ENCODE measurements at regions not wholly inside any gene's neighbourhood (a gene's known extent, or its start where the extent isn't known, plus 50 kb on each side); places are given as distances from the start of the nearest gene placed in this dataset.

- Histone ChIP-seq H3K9me1 (ENCODE audit: control insufficient read depth, extremely low read depth, insufficient read depth, low read length) (no peaks in the 10 kb centered on the region), H3K79me2 (ENCODE audit: control insufficient read depth, insufficient read depth, low read length) (no peaks in the 10 kb centered on the region), H4K20me1 (ENCODE audit: control insufficient read depth, extremely low read depth, insufficient read depth, low read length) (no peaks in the 10 kb centered on the region), H3K27ac (ENCODE audit: control insufficient read depth, insufficient read depth, low read length) (no peak overlapping the region), H2AFZ (ENCODE audit: control insufficient read depth, low read length) (no peak overlapping the region), H3K4me1 (ENCODE audit: control insufficient read depth, extremely low read depth, insufficient read depth, low read length) (no peaks in the 10 kb centered on the region), H3K4me3 (ENCODE audit: control insufficient read depth in 2 of 3, extremely low read depth in 1 of 3, insufficient read depth in 2 of 3, low read depth in 1 of 3, low read length in 3 of 3) (no peak overlapping the region), H3K36me3 (ENCODE audit: control insufficient read depth in 2 of 2, extremely low read depth in 1 of 2, insufficient read depth in 2 of 2, low read length in 2 of 2) (no peaks in the 10 kb centered on the region), H3K4me2 (ENCODE audit: control insufficient read depth, extremely low read depth, insufficient read depth, low read depth, low read length) (no peak overlapping the region), H3K27me3 (ENCODE audit: control insufficient read depth, extremely low read depth, insufficient read depth, low read length) (no peaks in the 10 kb centered on the region), H3K9ac (ENCODE audit: control insufficient read depth, extremely low read depth, insufficient read depth, low read length) (no peak overlapping the region), H3K9me3 (ENCODE audit: control insufficient read depth, low read depth, low read length) (no peaks in the 10 kb centered on the region)
- no peak for FAIRE-seq
- TF ChIP-seq EZH2 (IDR thresholded peaks at IDR 0.05; ENCODE audit: low read length) (no peak), CTCF (optimal IDR thresholded peaks at IDR 0.05 in 1 of 3, IDR thresholded peaks at IDR 0.05 in 1 of 3, conservative IDR thresholded peaks at IDR 0.05 in 1 of 3; ENCODE audit: extremely low read depth in 1 of 3, insufficient read depth in 2 of 3, low read length in 3 of 3) (no peak)
- dilution Hi-C loops (cut with MboI; ENCODE audit: extremely low pct_ligation_motif_present, low sequenced_read_pairs): no loop called here
- DNase-seq (ENCODE audit: low read depth, low spot score): no peak
Observed at GRCh38 chr20:12763406-12763805, 245.4 kb upstream of the SPTLC3 start.

- TF ChIP-seq EZH2 (IDR thresholded peaks at IDR 0.05; ENCODE audit: low read length) (no peak), CTCF (optimal IDR thresholded peaks at IDR 0.05 in 1 of 3, IDR thresholded peaks at IDR 0.05 in 1 of 3, conservative IDR thresholded peaks at IDR 0.05 in 1 of 3; ENCODE audit: extremely low read depth in 1 of 3, insufficient read depth in 2 of 3, low read length in 3 of 3) (no peak)
Observed at GRCh38 chr20:12764053-12764452, 244.7 kb upstream of the SPTLC3 start.

More at GRCh38 chr20:12764053-12764452, 244.7 kb upstream of the SPTLC3 start:
- dilution Hi-C loops (cut with MboI; ENCODE audit: extremely low pct_ligation_motif_present, low sequenced_read_pairs): no loop called here
- H3K4me3 ChIP-seq (ENCODE audit: control insufficient read depth in 2 of 3, extremely low read depth in 1 of 3, insufficient read depth in 2 of 3, low read depth in 1 of 3, low read length in 3 of 3): no peak overlapping the region
- H2AFZ ChIP-seq (ENCODE audit: control insufficient read depth, low read length): no peak overlapping the region
- DNase-seq (ENCODE audit: low read depth, low spot score) (no peak), FAIRE-seq (no peak)
- H3K79me2 ChIP-seq (ENCODE audit: control insufficient read depth, insufficient read depth, low read length): no peaks in the 10 kb centered on the region
- H3K4me1 ChIP-seq (ENCODE audit: control insufficient read depth, extremely low read depth, insufficient read depth, low read length): no peaks in the 10 kb centered on the region
- no peaks in the 10 kb centered on the region for H3K9me1 ChIP-seq (ENCODE audit: control insufficient read depth, extremely low read depth, insufficient read depth, low read length)
- H3K4me2 ChIP-seq (ENCODE audit: control insufficient read depth, extremely low read depth, insufficient read depth, low read depth, low read length): no peak overlapping the region
- no peaks in the 10 kb centered on the region for H3K9me3 ChIP-seq (ENCODE audit: control insufficient read depth, low read depth, low read length)
- H3K9ac ChIP-seq (ENCODE audit: control insufficient read depth, extremely low read depth, insufficient read depth, low read length): no peak overlapping the region
- H3K27me3 ChIP-seq (ENCODE audit: control insufficient read depth, extremely low read depth, insufficient read depth, low read length): no peaks in the 10 kb centered on the region
- H3K36me3 ChIP-seq (ENCODE audit: control insufficient read depth in 2 of 2, extremely low read depth in 1 of 2, insufficient read depth in 2 of 2, low read length in 2 of 2): no peaks in the 10 kb centered on the region
- no peaks in the 10 kb centered on the region for H4K20me1 ChIP-seq (ENCODE audit: control insufficient read depth, extremely low read depth, insufficient read depth, low read length)
- no peak overlapping the region for H3K27ac ChIP-seq (ENCODE audit: control insufficient read depth, insufficient read depth, low read length)
